Esophagus squamous epithelium (tissue), 5 donors: ENCODE measurements at regions not wholly inside any gene's neighbourhood (a gene's known extent, or its start where the extent isn't known, plus 50 kb on each side); places are given as distances from the start of the nearest gene placed in this dataset.

ENCODE experiments used
- DNase-seq: peaks from one replicate; lab custom pipeline; 2025; lab: John Stamatoyannopoulos, UW
- H3K27ac ChIP-seq, 4 donors: fragments of 200-600 bp; sonication (generic); one replicate each; pipeline ENCODE4 v1.5.1; 2016 to 2019; ENCODE audit warnings: mild to moderate bottlenecking in 1 of 4
- H3K27me3 ChIP-seq, 4 donors: fragments of 200-600 bp; sonication (generic); 1 replicate in 3 of 4; 2 replicates in 1 of 4; pipeline versions ENCODE4 v1.5.1 to v1.6.0; 2017 to 2021; ENCODE audit warnings: antibody characterized with exemption in 1 of 4
- H3K36me3 ChIP-seq, 3 donors: fragments of 200-600 bp; sonication (generic); one replicate each; pipeline ENCODE4 v1.5.1; 2016 to 2019
- H3K4me1 ChIP-seq, 3 donors: fragments of 200-600 bp; sonication (generic); one replicate each; pipeline ENCODE4 v1.5.1; 2017 to 2019
- H3K4me3 ChIP-seq, 4 donors: fragments of 200-600 bp; sonication (generic); 1 replicate in 3 of 4; 2 replicates in 1 of 4; pipeline ENCODE4 v1.5.1; 2016 to 2019; ENCODE audit warnings: mild to moderate bottlenecking in 2 of 4, moderate library complexity in 1 of 4
- H3K9me3 ChIP-seq, 3 donors: fragments of 200-600 bp; sonication (generic); one replicate each; pipeline ENCODE4 v1.5.1; 2016 to 2019
- POLR2A ChIP-seq, 4 donors: fragments of 450-650 bp; IDR thresholded peaks; one replicate each; pipeline ENCODE4 v1.6.1; 2017; ENCODE audit warnings: antibody characterized with exemption in 4 of 4, mild to moderate bottlenecking in 4 of 4, moderate library complexity in 3 of 4
- WGBS, 2 donors: methylation state at CpG; one replicate each; pipeline ENCODE4 v1.1.5; 2018; 5-methylcytosine and 5-hydroxymethylcytosine counted together
- intact Hi-C: fragments of 100-400 bp; cut with DNase I; formaldehyde crosslinking; loops from one replicate; pipeline ENCODE4 v1.15.0; 2022
- TF ChIP-seq, protein P1 (sequence below), 6 experiments: fragments of 450-650 bp in 4 of 6; fragments of 200-600 bp in 2 of 6; sonication (generic) in 2 of 6; IDR thresholded peaks; one replicate each; pipeline ENCODE4 v1.5.1; 2016 to 2019; ENCODE audit warnings: antibody characterized with exemption in 6 of 6, mild to moderate bottlenecking in 4 of 6, moderate library complexity in 4 of 6
- donor health status: DM: yes; HTN: yes; CAD: no.

DNA sequence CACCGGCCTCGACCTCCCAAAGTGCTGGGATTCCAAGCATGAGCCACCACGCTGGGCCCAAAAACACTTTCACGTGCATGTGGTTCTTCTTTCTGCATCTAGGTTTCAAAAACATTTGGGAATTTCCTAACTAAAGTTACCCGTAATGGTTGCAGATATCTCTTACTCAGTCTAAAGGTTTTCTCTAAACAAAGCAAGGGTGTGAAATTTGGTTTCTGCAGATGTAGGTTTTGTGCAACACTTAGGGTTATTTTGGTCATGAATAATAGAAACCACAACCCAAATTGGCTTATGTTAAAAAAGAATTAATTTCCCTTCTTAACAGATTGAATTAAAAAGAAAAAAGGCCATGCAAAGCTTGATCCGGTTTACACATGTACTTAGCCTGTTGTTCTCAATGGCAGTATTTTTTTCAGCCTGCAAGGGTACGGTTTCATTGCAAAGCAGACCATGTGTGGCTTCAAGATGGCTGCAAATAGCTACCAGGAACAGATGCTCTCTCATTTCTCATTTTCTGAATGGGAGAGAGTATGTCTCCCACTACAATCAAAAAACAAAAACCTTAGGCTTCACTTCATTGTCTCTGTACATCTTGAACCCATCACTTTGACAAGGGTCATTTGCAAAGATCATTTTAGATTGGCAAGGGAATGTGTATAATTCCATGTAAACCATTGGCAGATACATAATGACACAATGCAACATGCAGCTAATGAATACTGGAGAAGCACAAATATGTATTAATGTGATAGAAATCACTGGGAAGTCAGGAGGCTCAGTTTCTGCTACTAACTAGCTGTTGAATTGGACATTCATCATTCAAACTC is 491.2 kb upstream of the FLRT2 start:
- H3K36me3 ChIP-seq, result no peaks in the 10 kb centered on the region
- H3K9me3 ChIP-seq, result no peaks in the 10 kb centered on the region
- no peaks in the 10 kb centered on the region for H3K27me3 ChIP-seq
- no peaks in the 10 kb centered on the region for H3K4me1 ChIP-seq
- intact Hi-C loops, result no loop called here
- no peak overlapping the region for H3K27ac ChIP-seq
- TF ChIP-seq, protein P1, sequence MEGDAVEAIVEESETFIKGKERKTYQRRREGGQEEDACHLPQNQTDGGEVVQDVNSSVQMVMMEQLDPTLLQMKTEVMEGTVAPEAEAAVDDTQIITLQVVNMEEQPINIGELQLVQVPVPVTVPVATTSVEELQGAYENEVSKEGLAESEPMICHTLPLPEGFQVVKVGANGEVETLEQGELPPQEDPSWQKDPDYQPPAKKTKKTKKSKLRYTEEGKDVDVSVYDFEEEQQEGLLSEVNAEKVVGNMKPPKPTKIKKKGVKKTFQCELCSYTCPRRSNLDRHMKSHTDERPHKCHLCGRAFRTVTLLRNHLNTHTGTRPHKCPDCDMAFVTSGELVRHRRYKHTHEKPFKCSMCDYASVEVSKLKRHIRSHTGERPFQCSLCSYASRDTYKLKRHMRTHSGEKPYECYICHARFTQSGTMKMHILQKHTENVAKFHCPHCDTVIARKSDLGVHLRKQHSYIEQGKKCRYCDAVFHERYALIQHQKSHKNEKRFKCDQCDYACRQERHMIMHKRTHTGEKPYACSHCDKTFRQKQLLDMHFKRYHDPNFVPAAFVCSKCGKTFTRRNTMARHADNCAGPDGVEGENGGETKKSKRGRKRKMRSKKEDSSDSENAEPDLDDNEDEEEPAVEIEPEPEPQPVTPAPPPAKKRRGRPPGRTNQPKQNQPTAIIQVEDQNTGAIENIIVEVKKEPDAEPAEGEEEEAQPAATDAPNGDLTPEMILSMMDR (IDR thresholded peaks at IDR 0.05), result no peak
- no peak for TF ChIP-seq POLR2A (IDR thresholded peaks at IDR 0.05)
- no peak overlapping the region for H3K4me3 ChIP-seq
- whole genome bisulfite sequencing, 2 donors, result 77 to 82% methylated on average over 7 of the region's 7 CpGs
- DNase-seq, result no peak

DNA sequence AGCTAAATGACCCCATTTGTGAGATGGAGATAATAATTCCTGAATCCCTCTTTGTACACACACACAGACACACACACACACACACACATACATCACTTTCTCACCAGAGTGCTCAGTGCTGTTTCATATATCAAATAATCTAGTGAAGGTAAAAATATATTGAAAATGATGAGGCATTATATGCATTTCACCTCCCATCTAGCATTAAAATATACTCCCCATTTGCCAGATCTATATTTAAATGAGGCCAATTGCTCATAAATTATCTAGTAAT is 490.7 kb upstream of the FLRT2 start:
- Histone ChIP-seq H3K9me3 (no peaks in the 10 kb centered on the region), H3K36me3 (no peaks in the 10 kb centered on the region), H3K4me1 (no peaks in the 10 kb centered on the region), H3K27me3 (no peaks in the 10 kb centered on the region), H3K27ac (no peak overlapping the region), H3K4me3 (no peak overlapping the region)
- no peak for DNase-seq
- TF ChIP-seq, protein P1 (IDR thresholded peaks at IDR 0.05), result no peak
- no peak for TF ChIP-seq POLR2A (IDR thresholded peaks at IDR 0.05)
- intact Hi-C loops, result no loop called here

DNA sequence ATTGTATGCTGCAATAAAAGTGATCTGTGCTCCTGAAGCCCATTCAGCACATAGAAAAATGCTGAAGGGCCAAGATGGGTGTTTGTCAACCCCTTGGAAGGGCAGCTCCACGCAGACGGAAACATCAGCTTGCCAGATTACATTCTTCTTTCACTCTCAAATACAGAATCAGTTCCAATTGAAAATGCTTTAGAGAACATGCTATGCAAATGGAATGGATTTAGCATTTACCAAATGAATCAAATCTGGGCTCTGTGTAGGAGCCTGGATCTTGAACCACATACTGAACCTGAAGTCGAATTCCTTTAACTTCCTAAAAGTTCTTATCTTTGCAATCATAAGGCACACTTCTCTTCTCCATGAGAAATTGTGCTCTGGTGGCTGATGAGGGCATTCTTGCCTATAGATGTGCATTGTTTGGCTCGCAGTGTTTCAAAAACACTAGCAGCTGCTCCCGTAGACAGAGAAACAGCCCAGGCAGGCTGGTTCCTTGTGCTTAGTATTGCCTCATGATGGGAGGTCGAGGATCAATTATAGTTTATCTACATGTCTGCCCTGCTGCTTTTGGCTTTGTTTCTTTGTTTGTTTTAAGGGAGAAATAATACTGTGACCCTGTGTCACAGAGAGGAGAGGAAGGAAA is 489.8 kb upstream of the FLRT2 start:
- Histone ChIP-seq H3K4me1 (no peaks in the 10 kb centered on the region), H3K4me3 (no peak overlapping the region), H3K27ac (no peak overlapping the region), H3K27me3 (no peaks in the 10 kb centered on the region), H3K36me3 (no peaks in the 10 kb centered on the region), H3K9me3 (no peaks in the 10 kb centered on the region)
- intact Hi-C loops, result no loop called here
- TF ChIP-seq POLR2A (IDR thresholded peaks at IDR 0.05), result no peak
- TF ChIP-seq, protein P1 (IDR thresholded peaks at IDR 0.05), result no peak
- WGBS, 2 donors, result 61 to 73% methylated on average over 6 of the region's 6 CpGs
- DNase-seq, result no peak

DNA sequence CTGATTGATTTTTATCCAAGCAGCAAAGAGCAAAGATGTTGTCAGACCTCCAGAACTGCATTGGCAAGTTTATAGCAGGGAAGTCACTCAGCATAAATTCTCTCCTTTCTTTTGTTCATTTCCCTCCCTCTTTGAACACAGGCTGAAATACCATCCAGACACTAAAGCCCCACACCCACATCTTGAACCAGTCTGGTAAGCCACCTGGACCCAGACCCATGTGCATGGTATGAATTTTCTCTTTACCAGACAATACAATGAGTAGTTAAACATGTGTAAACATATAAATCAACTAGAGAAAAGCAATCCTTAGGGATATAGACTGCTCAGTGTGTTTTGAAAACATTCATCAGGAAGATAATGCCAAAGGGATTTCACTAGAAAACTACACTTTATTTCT is 488.3 kb upstream of the FLRT2 start:
- Histone ChIP-seq H3K9me3 (no peaks in the 10 kb centered on the region), H3K4me1 (no peaks in the 10 kb centered on the region)
- TF ChIP-seq, protein P1 (IDR thresholded peaks at IDR 0.05), result no peak
- TF ChIP-seq POLR2A (IDR thresholded peaks at IDR 0.05), result no peak

DNA sequence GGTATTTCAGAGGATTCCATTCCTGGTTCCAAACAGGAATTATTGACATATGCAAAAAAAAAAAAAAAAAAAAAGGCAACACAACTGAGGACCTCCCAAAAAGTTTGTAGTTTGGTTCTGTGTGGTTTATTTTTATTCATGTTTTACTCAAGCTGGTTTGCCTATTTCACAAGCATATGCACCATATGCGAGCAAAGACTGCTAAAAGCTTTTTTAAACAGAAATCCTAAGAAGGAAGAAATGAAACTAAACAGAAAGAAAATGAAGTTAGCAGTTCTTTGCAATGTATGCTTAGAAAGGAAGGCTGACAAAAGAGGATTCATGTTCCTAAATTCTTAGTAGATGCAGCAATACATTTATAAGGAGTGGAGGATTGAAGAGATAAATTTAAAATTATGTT is 487.6 kb upstream of the FLRT2 start:
- WGBS, 2 donors, result 63 to 86% methylated on average over 1 of the region's 1 CpG
- H3K27me3 ChIP-seq, result no peaks in the 10 kb centered on the region
- TF ChIP-seq, protein P1 (IDR thresholded peaks at IDR 0.05), result no peak
- TF ChIP-seq POLR2A (IDR thresholded peaks at IDR 0.05), result no peak
- H3K27ac ChIP-seq, result no peak overlapping the region
- no peaks in the 10 kb centered on the region for H3K4me1 ChIP-seq
- H3K36me3 ChIP-seq, result no peaks in the 10 kb centered on the region
- DNase-seq, result no peak
- no peaks in the 10 kb centered on the region for H3K9me3 ChIP-seq
- intact Hi-C loops, result no loop called here
- no peak overlapping the region for H3K4me3 ChIP-seq

More for the DNA sequence above, 488.3 kb upstream of the FLRT2 start:
- Histone ChIP-seq H3K4me3 (no peak overlapping the region), H3K36me3 (no peaks in the 10 kb centered on the region), H3K27me3 (no peaks in the 10 kb centered on the region), H3K27ac (no peak overlapping the region)
- DNase-seq, result no peak
- intact Hi-C loops, result no loop called here
